H1 (cell line): ENCODE measurements at regions not wholly inside any gene's neighbourhood (a gene's known extent, or its start where the extent isn't known, plus 50 kb on each side); places are given as distances from the start of the nearest gene placed in this dataset.

Experiments
- CTCF ChIA-PET: fragments of 300-600 bp; sonication (Branson Sonifier 250); formaldehyde crosslinking; loops from one replicate; lab custom pipeline; 2021; ENCODE audit not compliant: partially characterized antibody; lab: Charles Lee
- POLR2A ChIA-PET: fragments of 300-600 bp; sonication (Branson Sonifier 250); formaldehyde crosslinking; loops from one replicate; lab custom pipeline; 2021; ENCODE audit warnings: inconsistent platforms; ENCODE audit not compliant: partially characterized antibody; lab: Charles Lee
- DNase-seq, 2 experiments: peaks; one replicate each; pipeline versions ENCODE4 v3.0.0 to v3.0.0-alpha.2; 2010 to 2022; ENCODE audit warnings: low spot score in 2 of 2, low read depth in 1 of 2, mixed read lengths in 1 of 2
- FAIRE-seq: peaks from 2 replicates; lab custom pipeline; 2011; peaks lifted over from hg19 to GRCh38; lab: Jason Lieb, UNC
- H2AFZ ChIP-seq: 2 replicates; pipeline ENCODE4 v1.8.1; 2012; ENCODE audit warnings: low read length, inconsistent platforms
- H2AK5ac ChIP-seq: 2 replicates; pipeline ENCODE4 v1.6.1; 2013; ENCODE audit warnings: low read depth, low read length
- H2BK120ac ChIP-seq: replicated peaks from 2 replicates; pipeline ENCODE3; 2013; ENCODE audit warnings: low read depth, low read length, inconsistent platforms
- H2BK12ac ChIP-seq: 2 replicates; pipeline ENCODE4 v1.6.1; 2013; ENCODE audit warnings: low read depth, low read length
- H2BK15ac ChIP-seq: 2 replicates; pipeline ENCODE4 v1.6.1; 2013; ENCODE audit warnings: low read length
- H2BK20ac ChIP-seq: 2 replicates; pipeline ENCODE4 v1.6.1; 2013; ENCODE audit warnings: low read length
- H2BK5ac ChIP-seq: 2 replicates; pipeline ENCODE4 v1.6.1; 2013; ENCODE audit warnings: low read depth, low read length
- H3K14ac ChIP-seq: 2 replicates; pipeline ENCODE4 v1.6.1; 2013; ENCODE audit warnings: inconsistent platforms; ENCODE audit not compliant: insufficient read length
- H3K18ac ChIP-seq: 2 replicates; pipeline ENCODE4 v1.6.1; 2013; ENCODE audit warnings: low read length; ENCODE audit errors: extremely low read depth
- H3K23ac ChIP-seq: 2 replicates; pipeline ENCODE4 v1.6.1; 2013; ENCODE audit warnings: inconsistent platforms; ENCODE audit not compliant: insufficient read length
- H3K23me2 ChIP-seq: 2 replicates; pipeline ENCODE4 v1.6.1; 2013; ENCODE audit warnings: low read depth, low read length
- H3K27ac ChIP-seq: 2 replicates; pipeline ENCODE4 v1.6.1; 2011; ENCODE audit warnings: low read depth, low read length, inconsistent platforms
- H3K27me3 ChIP-seq, 4 experiments: replicated peaks in 1 of 4; 1 replicate in 1 of 4; 2 replicates in 3 of 4; pipeline versions ENCODE4 v1.6.1 to v1.8.1; 2011 to 2013; ENCODE audit warnings: low read length in 3 of 4, mild to moderate bottlenecking in 3 of 4, inconsistent platforms in 2 of 4, mixed read lengths in 2 of 4, moderate library complexity in 1 of 4; ENCODE audit not compliant: control insufficient read depth in 3 of 4, insufficient read depth in 3 of 4; ENCODE audit errors: extremely low read depth in 1 of 4
- H3K36me3 ChIP-seq, 4 experiments: 2 replicates each; pipeline versions ENCODE4 v1.6.1 to v1.8.1; 2011 to 2013; ENCODE audit warnings: mild to moderate bottlenecking in 4 of 4, low read length in 3 of 4, moderate library complexity in 2 of 4, control low read depth in 1 of 4, inconsistent platforms in 1 of 4; ENCODE audit not compliant: insufficient read depth in 4 of 4, control insufficient read depth in 2 of 4
- H3K4ac ChIP-seq: replicated peaks from 2 replicates; pipeline ENCODE3; 2013; ENCODE audit warnings: low read length, low read depth, mixed read lengths, inconsistent platforms; ENCODE audit not compliant: insufficient read length
- H3K4me1 ChIP-seq, 4 experiments: replicated peaks in 1 of 4; 1 replicate in 1 of 4; 2 replicates in 3 of 4; pipeline versions ENCODE4 v1.6.1 to v1.8.1; 2011 to 2013; ENCODE audit warnings: low read length in 3 of 4, inconsistent platforms in 2 of 4, mixed read lengths in 1 of 4; ENCODE audit not compliant: insufficient read depth in 4 of 4, control insufficient read depth in 3 of 4
- H3K4me2 ChIP-seq, 2 experiments: 2 replicates each; pipeline versions ENCODE4 v1.6.1 to v1.8.1; 2011 to 2013; ENCODE audit warnings: low read depth in 2 of 2, low read length in 2 of 2, control low read depth in 1 of 2, inconsistent platforms in 1 of 2, mild to moderate bottlenecking in 1 of 2; ENCODE audit not compliant: insufficient read depth in 1 of 2
- H3K4me3 ChIP-seq, 4 experiments: fragments of 200-600, 300-600 bp in 1 of 4; sonication (generic), shearing (Covaris generic), sonication (Bioruptor Twin) in 1 of 4; 2 replicates each; pipeline versions ENCODE4 v1.5.1 to v1.8.1; 2011 to 2016; ENCODE audit warnings: low read length in 4 of 4, low read depth in 3 of 4, control low read depth in 2 of 4, inconsistent platforms in 2 of 4, mild to moderate bottlenecking in 2 of 4, mixed read lengths in 1 of 4, moderate library complexity in 1 of 4; ENCODE audit not compliant: insufficient read depth in 2 of 4; ENCODE audit errors: extremely low read depth in 1 of 4
- H3K56ac ChIP-seq: replicated peaks from 2 replicates; pipeline ENCODE3; 2013; ENCODE audit warnings: low read depth, mild to moderate bottlenecking, mixed read lengths, low read length, inconsistent platforms; ENCODE audit not compliant: insufficient read length
- H3K79me1 ChIP-seq: 2 replicates; pipeline ENCODE4 v1.6.1; 2013; ENCODE audit warnings: low read depth, low read length, control low read depth
- H3K79me2 ChIP-seq, 2 experiments: 2 replicates each; pipeline versions ENCODE4 v1.6.1 to v1.8.1; 2012 to 2013; ENCODE audit warnings: low read length in 2 of 2, mild to moderate bottlenecking in 2 of 2, inconsistent platforms in 1 of 2; ENCODE audit not compliant: insufficient read depth in 2 of 2, control insufficient read depth in 1 of 2
- H3K9ac ChIP-seq, 4 experiments: replicated peaks in 1 of 4; 1 replicate in 1 of 4; 2 replicates in 3 of 4; pipeline versions ENCODE4 v1.6.1 to v1.8.1; 2011 to 2013; ENCODE audit warnings: low read depth in 3 of 4, low read length in 3 of 4, control low read depth in 2 of 4, mild to moderate bottlenecking in 2 of 4, moderate library complexity in 2 of 4, inconsistent platforms in 1 of 4; ENCODE audit errors: extremely low read depth in 1 of 4
- H3K9me3 ChIP-seq, 2 experiments: 2 replicates each; pipeline versions ENCODE4 v1.6.1 to v1.8.1; 2012 to 2013; ENCODE audit warnings: mild to moderate bottlenecking in 2 of 2, moderate library complexity in 2 of 2, control low read depth in 1 of 2, inconsistent platforms in 1 of 2, low read depth in 1 of 2, low read length in 1 of 2, mixed read lengths in 1 of 2; ENCODE audit not compliant: insufficient read depth in 2 of 2
- H4K20me1 ChIP-seq, 2 experiments: replicated peaks in 1 of 2; 2 replicates each; pipeline versions ENCODE3 to v1.8.1; 2011 to 2013; ENCODE audit warnings: inconsistent platforms in 2 of 2, low read length in 2 of 2, mild to moderate bottlenecking in 1 of 2; ENCODE audit not compliant: insufficient read depth in 2 of 2, control insufficient read depth in 1 of 2
- H4K5ac ChIP-seq: 2 replicates; pipeline ENCODE4 v1.6.1; 2013; ENCODE audit warnings: low read length, low read depth, mixed read lengths, inconsistent platforms; ENCODE audit not compliant: insufficient read length
- H4K8ac ChIP-seq: 2 replicates; pipeline ENCODE4 v1.8.0; 2013; ENCODE audit warnings: mild to moderate bottlenecking, moderate library complexity, low read length, inconsistent platforms; ENCODE audit not compliant: insufficient read depth; ENCODE audit errors: extremely low read depth
- H4K91ac ChIP-seq: replicated peaks from 2 replicates; pipeline ENCODE3; 2013; ENCODE audit warnings: low read length, mixed read lengths, inconsistent platforms; ENCODE audit not compliant: insufficient read length
- HDAC6 ChIP-seq: IDR thresholded peaks from one replicate; pipeline ENCODE4 v1.7.1; 2012; ENCODE audit warnings: low read depth, mild to moderate bottlenecking, inconsistent platforms, low read length, moderate library complexity
- RFX5 ChIP-seq: IDR thresholded peaks from 2 replicates; pipeline ENCODE4 v1.6.1; 2011; ENCODE audit warnings: low read depth, low read length, improper control_type of control experiment, borderline replicate concordance
- SP1 ChIP-seq: IDR thresholded peaks from 2 replicates; pipeline ENCODE4 v1.6.1; 2011; ENCODE audit warnings: low read depth, low read length
- WGBS, 2 experiments: shearing (Covaris generic) in 1 of 2; methylation state at CpG; one replicate each; pipeline versions ENCODE4 v1.1.6 to v1.1.7; 2013 to 2015; ENCODE audit warnings: low lambda C conversion rate in 2 of 2, mixed read lengths in 2 of 2, inconsistent platforms in 1 of 2, low coverage in 1 of 2, missing lambda C conversion rate in 1 of 2; ENCODE audit not compliant: insufficient replicate concordance in 2 of 2, insufficient coverage in 1 of 2, insufficient read length in 1 of 2; ENCODE audit errors: extremely low coverage in 1 of 2, missing lambda C conversion rate in 1 of 2; 5-methylcytosine and 5-hydroxymethylcytosine counted together
- TF ChIP-seq, protein P1 (sequence below): IDR thresholded peaks from 2 replicates; pipeline ENCODE4 v1.6.1; 2012; ENCODE audit warnings: inconsistent platforms

DNA sequence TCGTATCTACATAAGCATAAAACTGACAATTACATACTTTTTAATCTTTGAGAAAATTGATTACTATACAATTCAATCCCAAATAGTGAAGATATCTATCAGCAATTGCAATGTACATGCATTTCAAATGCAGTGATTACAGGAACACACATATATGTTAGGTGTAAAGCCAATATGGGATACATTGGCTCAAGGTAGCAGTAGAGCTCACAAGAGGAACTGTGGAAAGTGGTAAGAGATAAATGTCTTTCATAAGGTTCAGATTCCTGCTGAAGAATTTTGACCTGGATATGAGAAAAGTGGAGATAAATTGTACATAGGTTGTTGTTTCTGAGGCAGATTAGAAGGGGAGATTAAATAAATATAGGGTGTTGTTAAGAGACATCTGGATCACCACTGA is 1280.5 kb downstream of the OTOL1 start:
- Histone ChIP-seq H3K56ac (no peak overlapping the region), H3K4me3 (no peak overlapping the region), H3K9me3 (no peaks in the 10 kb centered on the region), H2BK12ac (no peak overlapping the region), H3K18ac (no peak overlapping the region), H3K23ac (no peak overlapping the region), H4K5ac (no peak overlapping the region), H3K14ac (no peak overlapping the region), H4K20me1 (no peaks in the 10 kb centered on the region), H3K79me1 (no peaks in the 10 kb centered on the region), H2AFZ (no peak overlapping the region), H3K4me1 (peaks cover 0 to 5% (median 0%) of the 10 kb centered on the region in 4 experiments; a peak in 1 of 7 replicates), H2BK15ac (no peak overlapping the region), H3K27ac (no peak overlapping the region), H2BK5ac (no peak overlapping the region), H3K23me2 (no peaks in the 10 kb centered on the region), H4K91ac (no peak overlapping the region), H3K79me2 (no peaks in the 10 kb centered on the region), H3K4ac (no peak overlapping the region), H2BK20ac (no peak overlapping the region), H3K9ac (no peak overlapping the region), H4K8ac (no peak overlapping the region), H3K27me3 (no peaks in the 10 kb centered on the region), H2BK120ac (no peak overlapping the region), H3K4me2 (no peak overlapping the region), H2AK5ac (no peak overlapping the region), H3K36me3 (no peaks in the 10 kb centered on the region)
- TF ChIP-seq HDAC6 (no peak), SP1 (no peak), RFX5 (no peak)
- TF ChIP-seq, protein P1, sequence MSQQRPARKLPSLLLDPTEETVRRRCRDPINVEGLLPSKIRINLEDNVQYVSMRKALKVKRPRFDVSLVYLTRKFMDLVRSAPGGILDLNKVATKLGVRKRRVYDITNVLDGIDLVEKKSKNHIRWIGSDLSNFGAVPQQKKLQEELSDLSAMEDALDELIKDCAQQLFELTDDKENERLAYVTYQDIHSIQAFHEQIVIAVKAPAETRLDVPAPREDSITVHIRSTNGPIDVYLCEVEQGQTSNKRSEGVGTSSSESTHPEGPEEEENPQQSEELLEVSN: no peak
- FAIRE-seq (no peak), DNase-seq (no peak)
- ChIA-PET POLR2A (no interaction called here), CTCF (no interaction called here)
- 97% methylated on average over 1 of the region's 1 CpG; no CpG with 5 or more reads in 1 of the 2 experiments for WGBS, 2 experiments
